ENCODE measurements at regions not wholly inside any gene's neighbourhood (a gene's known extent, or its start where the extent isn't known, plus 50 kb on each side); places are given as distances from the start of the nearest gene placed in this dataset.

DNA sequence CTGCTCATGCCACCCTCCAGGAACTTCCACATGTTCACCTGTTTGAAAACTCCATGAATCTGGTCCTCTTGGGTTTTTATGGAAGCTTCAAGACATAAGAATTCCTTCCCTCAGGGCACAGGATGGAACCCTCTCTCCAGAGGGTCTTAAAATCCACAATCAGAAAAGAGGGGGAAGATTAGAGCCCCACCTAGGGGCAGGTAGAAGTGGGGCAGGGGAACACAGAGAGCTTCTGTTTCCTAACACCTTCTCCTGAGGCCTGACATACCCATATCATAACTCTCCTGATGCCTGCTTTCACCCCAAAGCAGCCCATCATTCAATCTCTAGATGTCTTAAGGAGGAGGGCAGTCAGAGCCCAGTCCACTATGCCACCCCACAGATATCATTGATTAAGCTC is 1087.7 kb upstream of the ARRDC3 start:
- no peak for TF ChIP-seq EZH2 (IDR thresholded peaks at IDR 0.05; ENCODE audit: low read depth, unreplicated experiment)
- no peak for TF ChIP-seq EZH2phosphoT487 (IDR thresholded peaks at IDR 0.05; ENCODE audit: unreplicated experiment)
- TF ChIP-seq CREB1 (CRISPR knock-in tag; IDR thresholded peaks at IDR 0.05; ENCODE audit: low read depth) = no peak
- TF ChIP-seq CTCF (conservative IDR thresholded peaks at IDR 0.05; ENCODE audit: low read depth in 2 of 2) = peak; percentile 64 to 68
- no peak for TF ChIP-seq POLR2AphosphoS5 (IDR thresholded peaks at IDR 0.05; ENCODE audit: low read depth)
- TF ChIP-seq, protein P1, sequence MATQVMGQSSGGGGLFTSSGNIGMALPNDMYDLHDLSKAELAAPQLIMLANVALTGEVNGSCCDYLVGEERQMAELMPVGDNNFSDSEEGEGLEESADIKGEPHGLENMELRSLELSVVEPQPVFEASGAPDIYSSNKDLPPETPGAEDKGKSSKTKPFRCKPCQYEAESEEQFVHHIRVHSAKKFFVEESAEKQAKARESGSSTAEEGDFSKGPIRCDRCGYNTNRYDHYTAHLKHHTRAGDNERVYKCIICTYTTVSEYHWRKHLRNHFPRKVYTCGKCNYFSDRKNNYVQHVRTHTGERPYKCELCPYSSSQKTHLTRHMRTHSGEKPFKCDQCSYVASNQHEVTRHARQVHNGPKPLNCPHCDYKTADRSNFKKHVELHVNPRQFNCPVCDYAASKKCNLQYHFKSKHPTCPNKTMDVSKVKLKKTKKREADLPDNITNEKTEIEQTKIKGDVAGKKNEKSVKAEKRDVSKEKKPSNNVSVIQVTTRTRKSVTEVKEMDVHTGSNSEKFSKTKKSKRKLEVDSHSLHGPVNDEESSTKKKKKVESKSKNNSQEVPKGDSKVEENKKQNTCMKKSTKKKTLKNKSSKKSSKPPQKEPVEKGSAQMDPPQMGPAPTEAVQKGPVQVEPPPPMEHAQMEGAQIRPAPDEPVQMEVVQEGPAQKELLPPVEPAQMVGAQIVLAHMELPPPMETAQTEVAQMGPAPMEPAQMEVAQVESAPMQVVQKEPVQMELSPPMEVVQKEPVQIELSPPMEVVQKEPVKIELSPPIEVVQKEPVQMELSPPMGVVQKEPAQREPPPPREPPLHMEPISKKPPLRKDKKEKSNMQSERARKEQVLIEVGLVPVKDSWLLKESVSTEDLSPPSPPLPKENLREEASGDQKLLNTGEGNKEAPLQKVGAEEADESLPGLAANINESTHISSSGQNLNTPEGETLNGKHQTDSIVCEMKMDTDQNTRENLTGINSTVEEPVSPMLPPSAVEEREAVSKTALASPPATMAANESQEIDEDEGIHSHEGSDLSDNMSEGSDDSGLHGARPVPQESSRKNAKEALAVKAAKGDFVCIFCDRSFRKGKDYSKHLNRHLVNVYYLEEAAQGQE (IDR thresholded peaks at IDR 0.05; ENCODE audit: unreplicated experiment) = no peak
- no peak for TF ChIP-seq JUNB (IDR thresholded peaks at IDR 0.05; ENCODE audit: unreplicated experiment)

All from GM23338 (cell line).